Epidermal melanocyte (primary cell): ENCODE measurements at regions not wholly inside any gene's neighbourhood (a gene's known extent, or its start where the extent isn't known, plus 50 kb on each side); places are given as distances from the start of the nearest gene placed in this dataset.

ENCODE experiments used
- DNase-seq: peaks from one replicate; pipeline ENCODE4 v3.0.0; 2011; ENCODE audit warnings: low spot score; ENCODE audit not compliant: insufficient read length

GRCh38 chr3:64890466-64890865 is 202.7 kb upstream of the ADAMTS9 start:
- DNase-seq: no peak

GRCh38 chr3:64890006-64890405 is 202.2 kb upstream of the ADAMTS9 start:
- DNase-seq: no peak

GRCh38 chr3:64888840-64889392 is 201.1 kb upstream of the ADAMTS9 start:
- no peak for DNase-seq

- DNase-seq: no peak
Measured at GRCh38 chr3:64888165-64888564, 200.4 kb upstream of the ADAMTS9 start.

- no peak for DNase-seq
Measured at GRCh38 chr3:64885055-64885454, 197.3 kb upstream of the ADAMTS9 start.

- DNase-seq: no peak
Measured at GRCh38 chr3:64884536-64884935, 196.7 kb upstream of the ADAMTS9 start.

- DNase-seq: no peak
Measured at GRCh38 chr3:64880916-64881315, 193.1 kb upstream of the ADAMTS9 start.

GRCh38 chr3:64878362-64878761 is 190.6 kb upstream of the ADAMTS9 start:
- no peak for DNase-seq

- DNase-seq: no peak
Measured at GRCh38 chr3:64873400-64873799, 185.6 kb upstream of the ADAMTS9 start.

GRCh38 chr3:64872345-64872744 is 184.5 kb upstream of the ADAMTS9 start:
- no peak for DNase-seq

GRCh38 chr3:64871834-64872249 is 184.0 kb upstream of the ADAMTS9 start:
- no peak for DNase-seq

- DNase-seq: no peak
Measured at GRCh38 chr3:64870876-64871646, 183.3 kb upstream of the ADAMTS9 start.

GRCh38 chr3:64867224-64867623 is 179.4 kb upstream of the ADAMTS9 start:
- no peak for DNase-seq

- no peak for DNase-seq
Measured at GRCh38 chr3:64865839-64866570, 178.2 kb upstream of the ADAMTS9 start.

- DNase-seq: no peak
Measured at GRCh38 chr3:64863226-64864212, 175.7 kb upstream of the ADAMTS9 start.

GRCh38 chr3:64861684-64862083 is 173.9 kb upstream of the ADAMTS9 start:
- DNase-seq: no peak

GRCh38 chr3:64860536-64860870 is 172.7 kb upstream of the ADAMTS9 start:
- DNase-seq: no peak

GRCh38 chr3:64859625-64860535 is 172.1 kb upstream of the ADAMTS9 start:
- DNase-seq: peak; percentile 24

GRCh38 chr3:64856977-64857516 is 169.2 kb upstream of the ADAMTS9 start:
- no peak for DNase-seq

GRCh38 chr3:64856106-64856505 is 168.3 kb upstream of the ADAMTS9 start:
- DNase-seq: no peak
